ENCODE measurements at regions not wholly inside any gene's neighbourhood (a gene's known extent, or its start where the extent isn't known, plus 50 kb on each side); places are given as distances from the start of the nearest gene placed in this dataset.

DNA sequence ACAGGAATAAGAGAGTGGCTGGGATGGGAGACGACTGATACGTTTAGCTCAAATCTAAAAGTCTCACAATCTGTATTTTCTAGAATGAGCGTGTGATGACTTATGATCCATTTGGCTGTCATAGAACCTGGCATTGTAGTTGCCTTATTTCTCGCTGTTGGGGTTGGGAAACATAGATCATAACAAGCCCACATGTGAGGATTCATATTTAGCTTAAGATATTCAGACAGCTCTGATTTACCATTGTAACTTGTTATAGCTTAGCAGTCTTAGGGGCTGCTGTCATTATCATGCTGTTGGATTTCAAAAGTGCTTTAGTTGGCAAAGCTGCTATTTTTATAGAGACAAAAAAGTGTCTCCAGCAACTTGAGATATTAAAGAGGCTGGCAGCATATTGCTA, 871.3 kb downstream of the ZPLD1 start:
- Histone ChIP-seq H3K27me3 (ENCODE audit: control insufficient read depth in 1 of 2, insufficient read depth in 2 of 2, low read length in 2 of 2) (no peaks in the 10 kb centered on the region), H3K36me3 (ENCODE audit: control insufficient read depth in 2 of 2, insufficient read depth in 2 of 2, low read length in 2 of 2) (no peaks in the 10 kb centered on the region), H3K9me3 (ENCODE audit: control insufficient read depth in 2 of 2, low read length in 2 of 2) (no peaks in the 10 kb centered on the region), H3K27ac (ENCODE audit: low read length) (no peak overlapping the region), H3K4me3 (ENCODE audit: low read length in 2 of 2) (no peak overlapping the region), H3K4me1 (ENCODE audit: control insufficient read depth, insufficient read depth, low read length) (no peaks in the 10 kb centered on the region), H3K9ac (ENCODE audit: low read length in 2 of 2) (no peak overlapping the region)

DNA sequence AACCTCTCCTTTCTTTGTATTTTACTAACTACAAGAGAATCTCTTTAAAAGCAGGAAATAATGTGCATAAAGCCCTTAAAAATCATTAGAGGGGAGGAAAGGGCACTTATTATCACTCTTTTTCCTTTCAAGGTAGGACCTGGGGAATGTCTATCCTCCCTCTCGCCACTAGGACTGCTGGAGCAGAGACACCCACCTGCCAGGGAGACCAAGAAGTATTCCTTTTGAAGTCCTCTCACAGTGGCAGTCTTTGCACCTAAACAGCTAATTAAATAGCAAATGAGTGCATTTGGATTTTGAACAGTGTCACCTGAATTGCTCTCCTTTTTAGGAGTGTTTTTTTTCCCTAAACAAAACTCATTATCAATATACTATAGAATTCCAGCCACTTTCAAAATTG, 874.1 kb downstream of the ZPLD1 start:
- Histone ChIP-seq H3K27me3 (ENCODE audit: control insufficient read depth in 1 of 2, insufficient read depth in 2 of 2, low read length in 2 of 2) (no peaks in the 10 kb centered on the region), H3K4me3 (ENCODE audit: low read length in 2 of 2) (no peak overlapping the region), H3K9ac (ENCODE audit: low read length in 2 of 2) (no peak overlapping the region), H3K36me3 (ENCODE audit: control insufficient read depth in 2 of 2, insufficient read depth in 2 of 2, low read length in 2 of 2) (no peaks in the 10 kb centered on the region), H3K27ac (ENCODE audit: low read length) (no peak overlapping the region), H3K9me3 (ENCODE audit: control insufficient read depth in 2 of 2, low read length in 2 of 2) (no peaks in the 10 kb centered on the region), H3K4me1 (ENCODE audit: control insufficient read depth, insufficient read depth, low read length) (no peaks in the 10 kb centered on the region)

DNA sequence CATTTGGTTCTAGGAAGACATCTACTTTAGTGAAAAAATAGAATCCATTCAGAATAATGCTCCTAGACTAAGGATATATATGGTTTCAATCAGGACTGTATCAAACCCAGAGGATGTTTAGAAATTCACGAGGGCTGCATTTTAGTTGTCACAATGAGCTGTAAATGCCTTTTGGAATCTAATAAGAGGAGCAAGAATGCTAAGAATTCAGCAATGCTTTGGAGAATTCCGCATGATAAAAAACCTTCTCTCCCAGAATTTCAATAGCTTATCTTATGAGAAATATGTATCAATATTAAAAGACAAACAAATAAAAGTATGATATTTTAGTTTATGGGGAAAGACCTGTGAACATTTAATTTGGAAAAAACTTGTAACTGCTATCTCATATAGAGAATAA, 885.1 kb downstream of the ZPLD1 start:
- Histone ChIP-seq H3K36me3 (ENCODE audit: control insufficient read depth in 2 of 2, insufficient read depth in 2 of 2, low read length in 2 of 2) (no peaks in the 10 kb centered on the region), H3K9me3 (ENCODE audit: control insufficient read depth in 2 of 2, low read length in 2 of 2) (no peaks in the 10 kb centered on the region), H3K4me1 (ENCODE audit: control insufficient read depth, insufficient read depth, low read length) (no peaks in the 10 kb centered on the region), H3K9ac (ENCODE audit: low read length in 2 of 2) (no peak overlapping the region), H3K27ac (ENCODE audit: low read length) (no peak overlapping the region), H3K4me3 (ENCODE audit: low read length in 2 of 2) (no peak overlapping the region), H3K27me3 (ENCODE audit: control insufficient read depth in 1 of 2, insufficient read depth in 2 of 2, low read length in 2 of 2) (no peaks in the 10 kb centered on the region)

DNA sequence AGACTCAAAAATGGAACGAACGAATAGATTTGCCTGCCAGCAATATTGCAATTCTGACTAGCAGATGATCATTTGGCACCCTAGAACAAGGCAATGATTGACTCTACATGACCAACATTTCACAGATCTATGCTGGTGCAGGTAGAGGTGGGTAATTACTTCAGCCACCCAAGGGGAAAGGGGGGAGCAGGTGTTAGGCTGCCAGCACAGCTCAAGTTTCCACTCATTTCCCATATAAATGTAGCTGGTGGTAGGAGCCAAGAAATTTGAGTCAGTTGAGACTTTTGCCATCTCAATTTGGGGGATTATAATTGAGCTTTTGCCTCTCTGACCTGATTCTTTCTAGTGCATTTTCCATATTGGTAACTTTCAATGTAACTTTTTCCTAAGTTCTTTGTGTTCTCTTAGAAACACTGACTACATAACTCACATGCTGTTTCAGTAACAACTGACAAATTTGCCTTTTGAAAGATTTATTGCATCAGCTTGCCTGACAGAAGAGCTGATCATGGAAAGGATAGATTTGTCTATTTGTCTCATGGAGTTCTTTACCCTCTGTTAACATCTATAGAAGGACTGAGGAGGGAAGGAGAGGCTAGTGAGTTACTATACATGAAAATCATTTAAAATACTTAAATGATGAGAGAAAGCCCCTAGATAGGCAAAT, 902.5 kb downstream of the ZPLD1 start:
- Histone ChIP-seq H3K27ac (ENCODE audit: low read length) (no peak overlapping the region), H3K27me3 (ENCODE audit: control insufficient read depth in 1 of 2, insufficient read depth in 2 of 2, low read length in 2 of 2) (no peaks in the 10 kb centered on the region), H3K4me1 (ENCODE audit: control insufficient read depth, insufficient read depth, low read length) (no peaks in the 10 kb centered on the region), H3K9ac (ENCODE audit: low read length in 2 of 2) (no peak overlapping the region), H3K9me3 (ENCODE audit: control insufficient read depth in 2 of 2, low read length in 2 of 2) (no peaks in the 10 kb centered on the region), H3K36me3 (ENCODE audit: control insufficient read depth in 2 of 2, insufficient read depth in 2 of 2, low read length in 2 of 2) (no peaks in the 10 kb centered on the region), H3K4me3 (ENCODE audit: low read length in 2 of 2) (no peak overlapping the region)

DNA sequence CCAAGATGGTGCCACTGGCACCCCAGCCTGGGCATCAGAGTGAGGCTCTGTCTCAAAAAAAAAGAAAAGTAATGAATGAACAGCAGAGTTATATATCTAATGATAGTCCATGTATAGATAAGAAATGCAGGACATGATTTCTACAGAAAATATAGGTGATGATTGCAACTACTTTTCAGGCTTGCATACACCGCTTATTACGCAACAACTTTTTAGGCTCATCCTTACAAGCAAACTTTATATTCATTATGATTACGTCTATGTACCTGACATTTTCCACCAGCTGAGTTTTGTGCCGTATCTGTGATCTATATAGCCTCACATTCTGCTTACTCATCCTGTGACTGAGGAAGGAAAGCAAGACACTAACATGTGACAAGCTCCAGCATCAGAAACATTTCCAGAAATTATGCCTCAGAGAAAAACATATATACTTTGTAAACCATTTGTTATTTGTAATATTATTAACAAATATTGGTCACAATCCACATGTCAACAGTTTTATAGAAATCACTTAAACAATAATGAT, 906.3 kb downstream of the ZPLD1 start:
- Histone ChIP-seq H3K4me1 (ENCODE audit: control insufficient read depth, insufficient read depth, low read length) (no peaks in the 10 kb centered on the region), H3K27me3 (ENCODE audit: control insufficient read depth in 1 of 2, insufficient read depth in 2 of 2, low read length in 2 of 2) (no peaks in the 10 kb centered on the region), H3K4me3 (ENCODE audit: low read length in 2 of 2) (no peak overlapping the region), H3K36me3 (ENCODE audit: control insufficient read depth in 2 of 2, insufficient read depth in 2 of 2, low read length in 2 of 2) (no peaks in the 10 kb centered on the region), H3K9me3 (ENCODE audit: control insufficient read depth in 2 of 2, low read length in 2 of 2) (no peaks in the 10 kb centered on the region), H3K9ac (ENCODE audit: low read length in 2 of 2) (no peak overlapping the region), H3K27ac (ENCODE audit: low read length) (no peak overlapping the region)

DNA sequence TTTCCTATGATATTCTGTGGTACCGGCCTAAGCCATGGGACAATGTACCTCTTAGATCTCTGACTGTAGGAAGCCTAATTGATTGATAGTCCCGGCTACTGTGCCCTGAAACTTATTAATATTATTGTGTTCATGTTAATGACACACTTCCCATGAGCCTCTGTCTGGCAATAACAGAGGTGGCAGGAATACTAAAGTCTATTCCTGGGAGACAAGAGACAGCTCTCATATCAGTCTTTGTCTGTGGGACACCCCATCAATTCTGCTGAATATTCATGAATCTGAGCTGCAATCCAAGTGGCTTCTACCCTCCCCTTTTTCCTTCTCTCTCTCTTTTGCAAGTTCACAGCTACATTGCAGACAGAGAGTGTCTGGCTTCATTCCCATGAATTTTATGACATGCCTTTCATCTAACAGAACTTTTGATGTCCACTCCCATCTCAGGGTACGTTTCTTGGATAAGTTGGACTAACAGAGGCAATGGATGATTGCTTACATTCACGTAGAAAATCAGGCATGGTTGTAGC, 907.5 kb downstream of the ZPLD1 start:
- H3K36me3 ChIP-seq (ENCODE audit: control insufficient read depth in 2 of 2, insufficient read depth in 2 of 2, low read length in 2 of 2), result no peaks in the 10 kb centered on the region
- H3K4me3 ChIP-seq (ENCODE audit: low read length in 2 of 2), result no peak overlapping the region
- no peaks in the 10 kb centered on the region for H3K9me3 ChIP-seq (ENCODE audit: control insufficient read depth in 2 of 2, low read length in 2 of 2)
- no peaks in the 10 kb centered on the region for H3K27me3 ChIP-seq (ENCODE audit: control insufficient read depth in 1 of 2, insufficient read depth in 2 of 2, low read length in 2 of 2)
- H3K9ac ChIP-seq (ENCODE audit: low read length in 2 of 2), result no peak overlapping the region
- no peaks in the 10 kb centered on the region for H3K4me1 ChIP-seq (ENCODE audit: control insufficient read depth, insufficient read depth, low read length)
- no peak overlapping the region for H3K27ac ChIP-seq (ENCODE audit: low read length)

DNA sequence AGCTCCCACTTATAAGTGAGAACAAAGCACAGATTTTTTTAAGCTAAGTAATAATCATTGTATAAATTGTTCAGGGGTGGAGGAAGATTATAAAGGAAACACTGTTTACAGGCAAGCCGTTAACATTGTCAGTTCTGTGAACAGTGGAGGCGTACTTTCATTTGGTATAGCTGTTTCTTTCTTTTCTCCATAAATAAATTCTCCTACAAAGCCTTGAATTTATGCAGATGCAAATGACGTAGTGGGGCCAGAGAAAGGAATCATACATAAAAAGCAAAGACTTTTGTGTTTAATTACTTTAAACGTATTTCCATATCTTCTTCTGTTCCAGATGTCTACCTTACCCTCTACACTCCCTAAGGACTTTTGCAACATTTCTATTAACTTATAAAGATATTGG, 914.9 kb downstream of the ZPLD1 start:
- H3K27me3 ChIP-seq (ENCODE audit: control insufficient read depth in 1 of 2, insufficient read depth in 2 of 2, low read length in 2 of 2), result no peaks in the 10 kb centered on the region
- no peak overlapping the region for H3K4me3 ChIP-seq (ENCODE audit: low read length in 2 of 2)
- H3K27ac ChIP-seq (ENCODE audit: low read length), result no peak overlapping the region
- no peaks in the 10 kb centered on the region for H3K9me3 ChIP-seq (ENCODE audit: control insufficient read depth in 2 of 2, low read length in 2 of 2)
- H3K36me3 ChIP-seq (ENCODE audit: control insufficient read depth in 2 of 2, insufficient read depth in 2 of 2, low read length in 2 of 2), result no peaks in the 10 kb centered on the region
- H3K4me1 ChIP-seq (ENCODE audit: control insufficient read depth, insufficient read depth, low read length), result no peaks in the 10 kb centered on the region
- H3K9ac ChIP-seq (ENCODE audit: low read length in 2 of 2), result no peak overlapping the region

DNA sequence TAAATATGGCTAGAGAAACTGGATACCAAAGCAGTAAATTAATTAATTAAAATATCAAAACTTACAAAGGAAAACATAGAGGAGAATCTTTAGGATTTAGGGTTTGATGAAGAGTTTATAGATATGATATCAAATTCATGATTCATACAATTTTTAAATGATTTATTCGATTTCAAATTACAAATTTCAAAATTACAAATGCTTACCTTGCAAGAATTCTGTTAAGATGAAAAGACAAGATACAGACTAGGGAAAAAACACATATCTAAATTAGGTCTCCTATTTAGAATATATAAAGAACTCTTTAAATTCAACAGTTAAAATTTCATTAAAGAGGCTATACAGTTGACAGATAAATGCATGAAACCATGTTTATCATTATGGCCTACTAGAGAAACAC, 930.7 kb downstream of the ZPLD1 start:
- Histone ChIP-seq H3K4me1 (ENCODE audit: control insufficient read depth, insufficient read depth, low read length) (no peaks in the 10 kb centered on the region), H3K36me3 (ENCODE audit: control insufficient read depth in 2 of 2, insufficient read depth in 2 of 2, low read length in 2 of 2) (no peaks in the 10 kb centered on the region), H3K27me3 (ENCODE audit: control insufficient read depth in 1 of 2, insufficient read depth in 2 of 2, low read length in 2 of 2) (no peaks in the 10 kb centered on the region), H3K4me3 (ENCODE audit: low read length in 2 of 2) (no peak overlapping the region), H3K9ac (ENCODE audit: low read length in 2 of 2) (no peak overlapping the region), H3K27ac (ENCODE audit: low read length) (no peak overlapping the region), H3K9me3 (ENCODE audit: control insufficient read depth in 2 of 2, low read length in 2 of 2) (no peaks in the 10 kb centered on the region)

DNA sequence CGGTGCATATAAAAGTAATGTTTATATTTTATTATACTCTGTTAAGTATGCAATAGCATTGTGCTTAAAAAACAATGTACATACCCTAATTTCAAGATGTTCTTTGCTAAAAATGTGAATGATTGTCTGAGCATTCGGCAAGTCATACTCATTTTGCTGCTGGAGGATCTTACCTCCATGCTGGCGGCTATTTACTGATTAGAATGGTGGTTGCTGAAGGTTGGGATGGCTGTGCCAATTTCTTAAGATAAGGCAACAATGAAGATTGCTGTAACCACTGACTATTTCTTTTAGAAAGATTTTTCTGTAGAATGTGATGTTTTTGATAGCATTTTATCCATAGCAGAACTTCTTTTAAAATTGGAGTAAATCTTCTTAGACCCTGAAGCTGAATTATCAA, 932.7 kb downstream of the ZPLD1 start:
- Histone ChIP-seq H3K27ac (ENCODE audit: low read length) (no peak overlapping the region), H3K36me3 (ENCODE audit: control insufficient read depth in 2 of 2, insufficient read depth in 2 of 2, low read length in 2 of 2) (no peaks in the 10 kb centered on the region), H3K27me3 (ENCODE audit: control insufficient read depth in 1 of 2, insufficient read depth in 2 of 2, low read length in 2 of 2) (no peaks in the 10 kb centered on the region), H3K9me3 (ENCODE audit: control insufficient read depth in 2 of 2, low read length in 2 of 2) (no peaks in the 10 kb centered on the region), H3K9ac (ENCODE audit: low read length in 2 of 2) (no peak overlapping the region), H3K4me1 (ENCODE audit: control insufficient read depth, insufficient read depth, low read length) (no peaks in the 10 kb centered on the region), H3K4me3 (ENCODE audit: low read length in 2 of 2) (no peak overlapping the region)

DNA sequence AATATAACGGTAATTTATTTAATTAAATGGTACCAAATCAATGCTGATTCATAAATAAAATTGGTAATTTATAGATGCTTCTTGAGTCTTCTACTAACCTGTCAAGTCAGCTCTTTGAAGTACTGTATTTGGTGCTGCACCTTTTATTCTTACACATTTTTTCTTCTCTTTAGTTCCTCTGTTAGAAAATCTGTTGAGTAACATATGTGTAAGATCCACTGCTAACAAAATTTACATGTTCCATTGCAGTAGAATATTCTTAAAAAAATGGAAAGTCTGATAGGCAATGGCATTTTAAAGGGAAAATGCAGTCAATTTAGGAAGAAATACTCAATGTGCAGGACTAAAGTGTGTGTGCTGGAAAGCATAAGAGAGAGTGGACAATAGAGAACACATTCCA, 936.6 kb downstream of the ZPLD1 start:
- Histone ChIP-seq H3K9ac (ENCODE audit: low read length in 2 of 2) (no peak overlapping the region), H3K27me3 (ENCODE audit: control insufficient read depth in 1 of 2, insufficient read depth in 2 of 2, low read length in 2 of 2) (no peaks in the 10 kb centered on the region), H3K4me3 (ENCODE audit: low read length in 2 of 2) (no peak overlapping the region), H3K4me1 (ENCODE audit: control insufficient read depth, insufficient read depth, low read length) (no peaks in the 10 kb centered on the region), H3K36me3 (ENCODE audit: control insufficient read depth in 2 of 2, insufficient read depth in 2 of 2, low read length in 2 of 2) (no peaks in the 10 kb centered on the region), H3K27ac (ENCODE audit: low read length) (no peak overlapping the region), H3K9me3 (ENCODE audit: control insufficient read depth in 2 of 2, low read length in 2 of 2) (no peaks in the 10 kb centered on the region)

DNA sequence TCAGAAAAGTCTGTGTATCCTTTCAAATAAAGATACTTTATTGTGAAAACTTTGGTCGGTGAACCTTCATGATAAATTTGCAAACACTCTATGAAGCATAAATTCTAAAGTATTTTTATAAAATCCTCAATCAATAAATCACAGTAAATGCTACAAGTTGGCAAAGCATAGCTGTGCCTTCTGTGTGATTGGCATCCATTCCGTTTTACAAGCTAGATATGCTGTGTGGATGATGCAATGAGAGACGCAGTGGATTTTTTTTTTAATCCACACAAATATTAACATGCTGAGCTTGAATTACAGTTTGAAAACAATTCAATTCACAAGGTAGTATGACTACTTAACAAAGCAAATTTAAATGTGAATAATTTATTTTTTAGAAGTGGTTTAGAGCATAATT, 937.2 kb downstream of the ZPLD1 start:
- Histone ChIP-seq H3K4me1 (ENCODE audit: control insufficient read depth, insufficient read depth, low read length) (no peaks in the 10 kb centered on the region), H3K9ac (ENCODE audit: low read length in 2 of 2) (no peak overlapping the region), H3K4me3 (ENCODE audit: low read length in 2 of 2) (no peak overlapping the region), H3K27ac (ENCODE audit: low read length) (no peak overlapping the region), H3K27me3 (ENCODE audit: control insufficient read depth in 1 of 2, insufficient read depth in 2 of 2, low read length in 2 of 2) (no peaks in the 10 kb centered on the region), H3K36me3 (ENCODE audit: control insufficient read depth in 2 of 2, insufficient read depth in 2 of 2, low read length in 2 of 2) (no peaks in the 10 kb centered on the region), H3K9me3 (ENCODE audit: control insufficient read depth in 2 of 2, low read length in 2 of 2) (no peaks in the 10 kb centered on the region)
